Calu3 (cell line): ENCODE measurements at regions not wholly inside any gene's neighbourhood (a gene's known extent, or its start where the extent isn't known, plus 50 kb on each side); places are given as distances from the start of the nearest gene placed in this dataset.

Experiments used
- BruUV-seq: library from RNA; stranded (reverse); fragments of 400-500 nt; replicated peaks from 2 replicates; lab custom pipeline; 2021; lab: Mats Ljungman, UMichigan
- CTCF ChIA-PET: fragments of 300-600 bp; sonication (Branson Sonifier 250); formaldehyde crosslinking; loops from one replicate; lab custom pipeline; 2022; ENCODE audit warnings: antibody characterized with exemption; lab: Charles Lee
- DNase-seq: peaks from one replicate; pipeline ENCODE4 v3.0.0; 2022
- H3K27ac Mint-ChIP-seq: one replicate; pipeline ENCODE4 v1.8.0; 2022; ENCODE audit warnings: mixed read lengths; ENCODE audit not compliant: unreplicated experiment
- H3K27me3 Mint-ChIP-seq: one replicate; pipeline ENCODE4 v1.8.0; 2022; ENCODE audit warnings: mixed read lengths; ENCODE audit not compliant: unreplicated experiment
- H3K36me3 Mint-ChIP-seq: one replicate; pipeline ENCODE4 v1.8.0; 2022; ENCODE audit warnings: mild to moderate bottlenecking, moderate library complexity, mixed read lengths; ENCODE audit not compliant: insufficient read depth, unreplicated experiment
- H3K4me1 Mint-ChIP-seq: one replicate; pipeline ENCODE4 v1.8.0; 2022; ENCODE audit warnings: mild to moderate bottlenecking, low read depth, mixed read lengths; ENCODE audit not compliant: unreplicated experiment
- H3K4me3 Mint-ChIP-seq: one replicate; pipeline ENCODE4 v1.8.0; 2022; ENCODE audit warnings: mild to moderate bottlenecking, low read depth, moderate library complexity, mixed read lengths; ENCODE audit not compliant: unreplicated experiment
- H3K9me3 Mint-ChIP-seq: one replicate; pipeline ENCODE4 v1.8.0; 2022; ENCODE audit warnings: low read depth, mixed read lengths; ENCODE audit not compliant: unreplicated experiment
- CTCF ChIP-seq: fragments of 200-600 bp; IDR thresholded peaks from one replicate; pipeline ENCODE4 v1.8.0; 2022; ENCODE audit warnings: antibody characterized with exemption; ENCODE audit not compliant: unreplicated experiment
- intact Hi-C: fragments of 100-400 bp; cut with micrococcal nuclease; formaldehyde crosslinking; loops from one replicate; pipeline ENCODE4 v1.10.0; 2022; ENCODE audit not compliant: unreplicated experiment

GRCh38 chr17:77441130-77441920 is 300.6 kb downstream of the SEC14L1 start:
- H3K27ac Mint-ChIP-seq: no peak overlapping the region
- no peaks in the 10 kb centered on the region for H3K27me3 Mint-ChIP-seq
- no peak for TF ChIP-seq CTCF
- CTCF ChIA-PET: interaction anchor here (1.4 kb wide), 1 partner anchor 9 kb away, joined by 3 read pairs; no protein-coding TSS in a partner anchor
- peaks cover 42% of the 10 kb centered on the region for H3K36me3 Mint-ChIP-seq
- no peak overlapping the region for H3K4me3 Mint-ChIP-seq
- no TSS peak for BruUV-seq
- no peak for DNase-seq
- intact Hi-C loops: no loop called here
- peaks cover 39% of the 10 kb centered on the region for H3K4me1 Mint-ChIP-seq
- H3K9me3 Mint-ChIP-seq: no peaks in the 10 kb centered on the region

- no peaks in the 10 kb centered on the region for H3K9me3 Mint-ChIP-seq
- CTCF ChIA-PET: no interaction called here
- H3K27ac Mint-ChIP-seq: no peak overlapping the region
- peaks cover 45% of the 10 kb centered on the region for H3K4me1 Mint-ChIP-seq
- no peaks in the 10 kb centered on the region for H3K27me3 Mint-ChIP-seq
- no TSS peak for BruUV-seq
- no peak for TF ChIP-seq CTCF
- peaks cover 42% of the 10 kb centered on the region for H3K36me3 Mint-ChIP-seq
- intact Hi-C loops: no loop called here
- no peak overlapping the region for H3K4me3 Mint-ChIP-seq
- no peak for DNase-seq
Observed at GRCh38 chr17:77441940-77442339, 301.2 kb downstream of the SEC14L1 start.

- H3K36me3 Mint-ChIP-seq: peaks cover 45% of the 10 kb centered on the region
- peaks cover 51% of the 10 kb centered on the region for H3K4me1 Mint-ChIP-seq
- intact Hi-C loops: no loop called here
- H3K4me3 Mint-ChIP-seq: no peak overlapping the region
- no peaks in the 10 kb centered on the region for H3K27me3 Mint-ChIP-seq
- TF ChIP-seq CTCF: no peak
- H3K9me3 Mint-ChIP-seq: no peaks in the 10 kb centered on the region
- H3K27ac Mint-ChIP-seq: peak overlapping the region; percentile 47
- BruUV-seq: no TSS peak
- CTCF ChIA-PET: interaction anchor here (0.6 kb wide), 1 partner anchor 624 kb away, joined by 3 read pairs; no protein-coding TSS in a partner anchor
- DNase-seq: no peak
Observed at GRCh38 chr17:77442976-77443747, 302.4 kb downstream of the SEC14L1 start.

GRCh38 chr17:77443748-77444260 is 303.0 kb downstream of the SEC14L1 start:
- intact Hi-C loops: no loop called here
- Mint-ChIP-seq H3K27ac (peak overlapping the region; percentile 47), H3K9me3 (no peaks in the 10 kb centered on the region), H3K36me3 (peaks cover 45% of the 10 kb centered on the region), H3K4me1 (peaks cover 57% of the 10 kb centered on the region), H3K4me3 (no peak overlapping the region), H3K27me3 (no peaks in the 10 kb centered on the region)
- DNase-seq: no peak
- no peak for TF ChIP-seq CTCF
- no TSS peak for BruUV-seq
- CTCF ChIA-PET: no interaction called here
